Calu3 (cell line): ENCODE measurements at regions not wholly inside any gene's neighbourhood (a gene's known extent, or its start where the extent isn't known, plus 50 kb on each side); places are given as distances from the start of the nearest gene placed in this dataset.

Experiments used
- BruUV-seq: library from RNA; stranded (reverse); fragments of 400-500 nt; replicated peaks from 2 replicates; lab custom pipeline; 2021; lab: Mats Ljungman, UMichigan
- CTCF ChIA-PET: fragments of 300-600 bp; sonication (Branson Sonifier 250); formaldehyde crosslinking; loops from one replicate; lab custom pipeline; 2022; ENCODE audit warnings: antibody characterized with exemption; lab: Charles Lee
- DNase-seq: peaks from one replicate; pipeline ENCODE4 v3.0.0; 2022
- H3K27ac Mint-ChIP-seq: one replicate; pipeline ENCODE4 v1.8.0; 2022; ENCODE audit warnings: mixed read lengths; ENCODE audit not compliant: unreplicated experiment
- H3K27me3 Mint-ChIP-seq: one replicate; pipeline ENCODE4 v1.8.0; 2022; ENCODE audit warnings: mixed read lengths; ENCODE audit not compliant: unreplicated experiment
- H3K36me3 Mint-ChIP-seq: one replicate; pipeline ENCODE4 v1.8.0; 2022; ENCODE audit warnings: mild to moderate bottlenecking, moderate library complexity, mixed read lengths; ENCODE audit not compliant: insufficient read depth, unreplicated experiment
- H3K4me1 Mint-ChIP-seq: one replicate; pipeline ENCODE4 v1.8.0; 2022; ENCODE audit warnings: mild to moderate bottlenecking, low read depth, mixed read lengths; ENCODE audit not compliant: unreplicated experiment
- H3K4me3 Mint-ChIP-seq: one replicate; pipeline ENCODE4 v1.8.0; 2022; ENCODE audit warnings: mild to moderate bottlenecking, low read depth, moderate library complexity, mixed read lengths; ENCODE audit not compliant: unreplicated experiment
- H3K9me3 Mint-ChIP-seq: one replicate; pipeline ENCODE4 v1.8.0; 2022; ENCODE audit warnings: low read depth, mixed read lengths; ENCODE audit not compliant: unreplicated experiment
- CTCF ChIP-seq: fragments of 200-600 bp; IDR thresholded peaks from one replicate; pipeline ENCODE4 v1.8.0; 2022; ENCODE audit warnings: antibody characterized with exemption; ENCODE audit not compliant: unreplicated experiment
- intact Hi-C: fragments of 100-400 bp; cut with micrococcal nuclease; formaldehyde crosslinking; loops from one replicate; pipeline ENCODE4 v1.10.0; 2022; ENCODE audit not compliant: unreplicated experiment

- DNase-seq = no peak
- BruUV-seq = no TSS peak
- TF ChIP-seq CTCF = no peak
Measured at GRCh38 chr6:82735790-82736189, 329.9 kb downstream of the UBE3D start.

GRCh38 chr6:82737965-82738364, 327.7 kb downstream of the UBE3D start:
- CTCF ChIA-PET = no interaction called here
- Mint-ChIP-seq H3K36me3 (no peaks in the 10 kb centered on the region), H3K27me3 (no peaks in the 10 kb centered on the region), H3K9me3 (peaks cover 2% of the 10 kb centered on the region), H3K4me1 (no peaks in the 10 kb centered on the region), H3K4me3 (no peak overlapping the region), H3K27ac (no peak overlapping the region)
- intact Hi-C loops = no loop called here
- BruUV-seq = no TSS peak
- TF ChIP-seq CTCF = no peak
- DNase-seq = no peak

More at GRCh38 chr6:82735790-82736189, 329.9 kb downstream of the UBE3D start:
- Mint-ChIP-seq H3K27ac (no peak overlapping the region), H3K4me1 (no peaks in the 10 kb centered on the region), H3K36me3 (no peaks in the 10 kb centered on the region), H3K27me3 (no peaks in the 10 kb centered on the region), H3K4me3 (no peak overlapping the region), H3K9me3 (peaks cover 2% of the 10 kb centered on the region)
- intact Hi-C loops = no loop called here
- CTCF ChIA-PET = no interaction called here

- H3K27ac Mint-ChIP-seq = no peak overlapping the region
- no peak for TF ChIP-seq CTCF
- no peaks in the 10 kb centered on the region for H3K36me3 Mint-ChIP-seq
- CTCF ChIA-PET = no interaction called here
- intact Hi-C loops = no loop called here
- peaks cover 2% of the 10 kb centered on the region for H3K9me3 Mint-ChIP-seq
- BruUV-seq = no TSS peak
- no peak overlapping the region for H3K4me3 Mint-ChIP-seq
- no peaks in the 10 kb centered on the region for H3K4me1 Mint-ChIP-seq
- no peak for DNase-seq
- H3K27me3 Mint-ChIP-seq = no peaks in the 10 kb centered on the region
Measured at GRCh38 chr6:82738773-82739172, 326.9 kb downstream of the UBE3D start.

- H3K36me3 Mint-ChIP-seq = no peaks in the 10 kb centered on the region
- no peaks in the 10 kb centered on the region for H3K9me3 Mint-ChIP-seq
- no TSS peak for BruUV-seq
- H3K27ac Mint-ChIP-seq = no peak overlapping the region
- intact Hi-C loops = no loop called here
- no peaks in the 10 kb centered on the region for H3K27me3 Mint-ChIP-seq
- DNase-seq = no peak
- no peak for TF ChIP-seq CTCF
- H3K4me3 Mint-ChIP-seq = no peak overlapping the region
- CTCF ChIA-PET = interaction anchor here (0.6 kb wide), 1 partner anchor 14 kb away, joined by 3 read pairs; no protein-coding TSS in a partner anchor
- no peaks in the 10 kb centered on the region for H3K4me1 Mint-ChIP-seq
Measured at GRCh38 chr6:82739303-82739702, 326.3 kb downstream of the UBE3D start.
